ENCODE measurements at regions not wholly inside any gene's neighbourhood (a gene's known extent, or its start where the extent isn't known, plus 50 kb on each side); places are given as distances from the start of the nearest gene placed in this dataset.

GRCh38 chrX:139202742-139203420 is 327.7 kb upstream of the F9 start:
- DNase-seq, result no peak

GRCh38 chrX:139201924-139202323 is 328.6 kb upstream of the F9 start:
- ChIA-PET CTCF (no interaction called here), POLR2A (ENCODE audit: unreplicated experiment) (no interaction called here)
- no peaks in the 10 kb centered on the region for H3K27me3 ChIP-seq (ENCODE audit: insufficient read depth, low read depth)
- no peaks in the 10 kb centered on the region for H3K9me2 ChIP-seq (ENCODE audit: insufficient read depth)
- no peaks in the 10 kb centered on the region for H4K20me1 ChIP-seq (ENCODE audit: insufficient read depth)
- H3K79me2 ChIP-seq (ENCODE audit: low read depth), result no peaks in the 10 kb centered on the region
- H3K9me3 ChIP-seq (ENCODE audit: insufficient read depth, low read depth), result no peaks in the 10 kb centered on the region
- intact Hi-C loops (cut with micrococcal nuclease; ENCODE audit: unreplicated experiment), result no loop called here
- peaks cover 28% of the 10 kb centered on the region for H3K4me1 ChIP-seq (replicated peaks; ENCODE audit: insufficient read depth)
- no peak overlapping the region for H2AFZ ChIP-seq
- no peak for DNase-seq
- H3K27ac ChIP-seq, result no peak overlapping the region
- H3K4me3 ChIP-seq, result no peak overlapping the region
- TF ChIP-seq CTCF (conservative IDR thresholded peaks at IDR 0.05) (no peak), EZH2 (IDR thresholded peaks at IDR 0.05; ENCODE audit: low read depth) (no peak)
- H3K4me2 ChIP-seq, result no peak overlapping the region
- BruUV-seq (replicated peaks), result no TSS peak
- peaks cover 7% of the 10 kb centered on the region; the same call in 1 of the 2 replicates for H3F3A ChIP-seq (ENCODE audit: insufficient read depth, low read depth)
- no peaks in the 10 kb centered on the region for H3K36me3 ChIP-seq (ENCODE audit: low read depth)

More at GRCh38 chrX:139202742-139203420, 327.7 kb upstream of the F9 start:
- BruUV-seq (replicated peaks), result no TSS peak
- Histone ChIP-seq H3F3A (ENCODE audit: insufficient read depth, low read depth) (peaks cover 7% of the 10 kb centered on the region; the same call in 1 of the 2 replicates), H3K4me2 (no peak overlapping the region), H3K4me1 (replicated peaks; ENCODE audit: insufficient read depth) (peaks cover 28% of the 10 kb centered on the region), H3K9me3 (ENCODE audit: insufficient read depth, low read depth) (no peaks in the 10 kb centered on the region), H3K79me2 (ENCODE audit: low read depth) (no peaks in the 10 kb centered on the region), H3K36me3 (ENCODE audit: low read depth) (no peaks in the 10 kb centered on the region), H3K9me2 (ENCODE audit: insufficient read depth) (no peaks in the 10 kb centered on the region), H4K20me1 (ENCODE audit: insufficient read depth) (no peaks in the 10 kb centered on the region), H3K27ac (no peak overlapping the region), H3K4me3 (no peak overlapping the region), H2AFZ (no peak overlapping the region), H3K27me3 (ENCODE audit: insufficient read depth, low read depth) (0 out of 2 replicates have a peak, but pooled peaks cover 3% of the 10 kb centered on the region)
- ChIA-PET CTCF (interaction anchor here (0.5 kb wide), 1 partner anchor 762 kb away, joined by 6 read pairs; the partner anchor contains the start of gene CXorf66), POLR2A (ENCODE audit: unreplicated experiment) (no interaction called here)
- intact Hi-C loops (cut with micrococcal nuclease; ENCODE audit: unreplicated experiment), result no loop called here
- TF ChIP-seq CTCF (conservative IDR thresholded peaks at IDR 0.05), result no peak

- Histone ChIP-seq H2AFZ (no peak overlapping the region), H3K9me3 (ENCODE audit: insufficient read depth, low read depth) (no peaks in the 10 kb centered on the region), H3K4me3 (no peak overlapping the region), H3K36me3 (ENCODE audit: low read depth) (no peaks in the 10 kb centered on the region), H3K9me2 (ENCODE audit: insufficient read depth) (no peaks in the 10 kb centered on the region), H3K27me3 (ENCODE audit: insufficient read depth, low read depth) (no peaks in the 10 kb centered on the region), H3K4me2 (peak overlapping the region; percentile 45), H3K79me2 (ENCODE audit: low read depth) (no peaks in the 10 kb centered on the region), H3K4me1 (replicated peaks; ENCODE audit: insufficient read depth) (peaks cover 28% of the 10 kb centered on the region), H3F3A (ENCODE audit: insufficient read depth, low read depth) (peaks cover 7% of the 10 kb centered on the region; the same call in 1 of the 2 replicates), H3K27ac (peak overlapping the region; percentile 38; the same call in 1 of the 2 replicates), H4K20me1 (ENCODE audit: insufficient read depth) (no peaks in the 10 kb centered on the region)
- TF ChIP-seq EZH2 (IDR thresholded peaks at IDR 0.05; ENCODE audit: low read depth), result no peak
- POLR2A ChIA-PET (ENCODE audit: unreplicated experiment), result no interaction called here
- intact Hi-C loops (cut with micrococcal nuclease; ENCODE audit: unreplicated experiment), result no loop called here
- DNase-seq, result no peak
- BruUV-seq (replicated peaks), result no TSS peak
- CTCF ChIA-PET, result no interaction called here
Measured at GRCh38 chrX:139200793-139201192, 329.7 kb upstream of the F9 start.
